Hematopoietic multipotent progenitor cell treated with erythropoietin and hydrocortisone succinate and interleukin-3 and kit ligand, for 8 days (in vitro differentiated cells): ENCODE measurements at regions not wholly inside any gene's neighbourhood (a gene's known extent, or its start where the extent isn't known, plus 50 kb on each side); places are given as distances from the start of the nearest gene placed in this dataset.
"Not testable (repeated sequence)": the region's sequence is repeated elsewhere in the genome, so short reads cannot be mapped to it uniquely, and the experiment has no call there.

Experiments used
- DNase-seq: peaks from one replicate; pipeline ENCODE4 v3.0.0-alpha.2; 2015

- DNase-seq = no peak
Measured at GRCh38 chr5:160479220-160479619, 57.6 kb downstream of the PTTG1 start.

- DNase-seq = no peak
Measured at GRCh38 chr5:160479926-160480325, 58.3 kb downstream of the PTTG1 start.

DNA sequence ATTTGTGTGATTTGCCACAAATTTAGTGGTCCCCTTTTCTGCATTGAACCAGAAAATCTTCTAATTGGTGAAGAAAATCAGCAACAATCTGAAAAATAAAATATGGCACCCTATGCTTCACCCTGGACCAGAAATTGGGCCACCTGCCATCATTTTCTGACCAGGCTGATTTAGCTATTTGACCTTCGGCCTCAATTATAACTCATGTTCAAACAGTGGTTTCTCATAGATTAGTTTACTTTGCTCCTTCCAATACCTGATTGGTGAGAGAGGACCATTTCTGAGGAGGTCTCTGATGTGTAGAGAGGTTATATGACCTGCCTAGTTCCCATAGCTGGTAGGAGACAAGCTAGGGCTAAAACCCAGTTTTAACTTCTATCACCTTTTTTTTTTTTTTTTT lies 59.0 kb downstream of the PTTG1 start:
- DNase-seq = no peak

GRCh38 chr5:160484678-160485077 lies 63.0 kb downstream of the PTTG1 start:
- DNase-seq = no peak

DNA sequence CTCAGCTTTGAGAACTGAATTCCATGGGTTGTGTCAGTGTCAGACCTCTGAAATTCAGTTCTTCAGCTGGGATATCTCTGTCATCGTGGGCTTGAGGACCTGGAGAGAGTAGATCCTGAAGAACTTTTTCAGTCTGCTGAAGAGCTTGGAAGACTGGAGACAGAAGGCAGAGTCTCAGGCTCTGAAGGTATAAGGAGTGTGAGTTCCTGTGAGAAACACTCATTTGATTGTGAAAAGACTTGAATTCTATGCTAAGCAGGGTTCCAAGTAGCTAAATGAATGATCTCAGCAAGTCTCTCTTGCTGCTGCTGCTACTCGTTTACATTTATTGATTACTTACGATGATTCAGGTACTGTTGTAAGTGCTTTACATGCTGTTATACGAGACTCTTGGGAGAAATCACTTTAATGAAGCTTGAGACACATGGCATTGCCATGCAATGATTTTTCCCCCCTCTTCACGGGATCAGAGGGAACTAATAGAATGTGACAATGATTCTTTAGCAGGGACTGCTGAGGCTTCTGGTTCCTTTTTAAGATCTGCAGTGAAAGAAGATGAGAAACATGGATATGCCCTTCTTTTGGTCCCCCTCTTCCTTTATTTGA lies 63.8 kb downstream of the PTTG1 start:
- no peak for DNase-seq

DNA sequence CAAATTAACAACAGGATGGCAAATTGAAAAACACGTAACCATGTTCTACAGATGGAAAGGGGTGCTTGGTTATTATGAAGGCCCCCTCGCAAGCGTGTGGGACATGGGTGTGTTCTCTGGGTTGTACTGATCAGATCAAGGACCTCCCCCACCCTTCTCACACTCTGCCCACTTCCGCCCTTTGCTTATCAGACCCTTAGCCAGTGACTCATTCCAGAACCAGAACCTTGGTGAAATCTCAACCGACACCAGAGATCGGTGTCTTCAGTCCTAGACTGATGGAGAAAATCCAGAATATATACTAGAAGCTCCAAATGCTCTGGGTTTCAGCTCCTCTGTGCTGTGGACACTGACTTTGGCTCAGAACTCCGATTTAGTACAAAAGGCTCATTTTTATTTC lies 64.9 kb downstream of the PTTG1 start:
- peak; percentile 30 for DNase-seq

- DNase-seq = no peak
Measured at GRCh38 chr5:160488394-160489325, 67.0 kb downstream of the PTTG1 start.

GRCh38 chr5:160491438-160491837 lies 69.8 kb downstream of the PTTG1 start:
- no peak for DNase-seq

GRCh38 chr5:160492565-160492964 lies 70.9 kb downstream of the PTTG1 start:
- DNase-seq = no peak

- DNase-seq = peak; percentile 24
Measured at GRCh38 chr5:160493806-160494338, 72.2 kb downstream of the PTTG1 start.

DNA sequence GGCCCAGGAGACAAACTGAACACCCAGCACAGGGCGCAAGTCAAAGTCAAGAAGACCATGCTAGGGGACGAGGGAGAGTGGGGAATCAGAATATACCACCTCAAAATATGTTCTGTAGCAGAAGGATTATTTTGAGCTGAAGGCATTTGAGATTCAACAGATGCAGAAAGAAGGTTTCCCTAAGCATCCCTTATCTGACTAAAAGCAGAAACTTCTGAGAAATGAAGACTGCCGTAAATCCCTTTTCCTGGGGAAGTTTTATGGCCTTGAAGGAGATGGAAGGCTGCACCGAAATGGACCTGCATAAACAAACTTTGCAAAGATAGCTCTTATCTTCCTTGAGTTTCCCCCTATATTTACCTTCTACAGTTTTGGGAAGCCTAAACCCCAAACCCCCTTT lies 72.8 kb downstream of the PTTG1 start:
- no peak for DNase-seq

DNA sequence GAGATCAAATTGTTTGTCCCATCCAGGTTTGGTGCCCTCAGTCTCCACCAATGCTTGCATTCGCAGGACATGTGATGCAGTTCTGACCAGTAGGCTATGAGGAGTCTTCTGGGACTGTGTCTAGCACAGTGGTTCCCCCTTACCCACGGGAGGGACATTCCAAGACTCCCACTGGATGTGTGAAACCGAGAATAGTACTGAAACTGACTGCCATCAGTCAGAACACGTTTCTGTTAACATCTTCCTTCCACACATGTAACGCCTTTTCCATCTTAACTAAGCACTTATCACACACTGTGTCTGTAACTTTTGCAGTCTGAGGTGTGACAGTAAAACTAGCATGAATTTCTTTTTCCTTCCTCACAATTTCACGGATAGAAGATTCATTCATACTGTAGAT lies 74.7 kb downstream of the PTTG1 start:
- no peak for DNase-seq

- no peak for DNase-seq
Measured at GRCh38 chr5:160496784-160497183, 75.1 kb downstream of the PTTG1 start.

GRCh38 chr5:160497878-160498277 lies 76.2 kb downstream of the PTTG1 start:
- DNase-seq = no peak

- not testable (repeated sequence) for DNase-seq
Measured at GRCh38 chr5:160498441-160499043, 76.9 kb downstream of the PTTG1 start.

GRCh38 chr5:160500786-160501779 lies 79.4 kb downstream of the PTTG1 start:
- DNase-seq = no peak

- DNase-seq = no peak
Measured at GRCh38 chr5:160504906-160505305, 83.3 kb downstream of the PTTG1 start.

GRCh38 chr5:160506006-160507004 lies 84.7 kb downstream of the PTTG1 start:
- peak; percentile 20 for DNase-seq

- DNase-seq = no peak
Measured at GRCh38 chr5:160507221-160507721, 85.6 kb downstream of the PTTG1 start.

- DNase-seq = peak; percentile 89
Measured at GRCh38 chr5:160508780-160509361, 87.2 kb downstream of the PTTG1 start.
